Brain microvascular endothelial cell (primary cell): ENCODE measurements at regions not wholly inside any gene's neighbourhood (a gene's known extent, or its start where the extent isn't known, plus 50 kb on each side); places are given as distances from the start of the nearest gene placed in this dataset.

Experiments
- DNase-seq: peaks from one replicate; pipeline ENCODE4 v3.0.0-alpha.2; 2020
- H3K27ac ChIP-seq: fragments of 250-450 bp; sonication (Bioruptor Pico); 2 replicates; pipeline ENCODE4 v1.5.1; 2020; ENCODE audit warnings: mild to moderate bottlenecking, moderate library complexity
- H3K27me3 ChIP-seq: fragments of 250-450 bp; sonication (Bioruptor Pico); replicated peaks from 2 replicates; pipeline ENCODE4 v1.5.1; 2020; ENCODE audit warnings: mild to moderate bottlenecking
- H3K36me3 ChIP-seq: fragments of 250-450 bp; sonication (Bioruptor Pico); replicated peaks from 2 replicates; pipeline ENCODE4 v1.5.1; 2020; ENCODE audit warnings: mild to moderate bottlenecking
- H3K4me3 ChIP-seq: 2 replicates; pipeline ENCODE4 v1.5.1; 2011; ENCODE audit warnings: low read depth, mild to moderate bottlenecking, control low read depth, low read length, moderate library complexity
- in situ Hi-C: cut with HindIII; loops from 2 replicates; pipeline ENCODE4 v1.10.0; 2017; ENCODE audit warnings: low sequenced_read_pairs, low pct_ligation_motif_present
- TF ChIP-seq, protein P1 (sequence below): IDR thresholded peaks from 2 replicates; pipeline ENCODE4 v1.5.1; 2011; ENCODE audit warnings: low read depth, mild to moderate bottlenecking, moderate library complexity, low read length, control low read depth, inconsistent platforms; ENCODE audit errors: missing control alignments

DNA sequence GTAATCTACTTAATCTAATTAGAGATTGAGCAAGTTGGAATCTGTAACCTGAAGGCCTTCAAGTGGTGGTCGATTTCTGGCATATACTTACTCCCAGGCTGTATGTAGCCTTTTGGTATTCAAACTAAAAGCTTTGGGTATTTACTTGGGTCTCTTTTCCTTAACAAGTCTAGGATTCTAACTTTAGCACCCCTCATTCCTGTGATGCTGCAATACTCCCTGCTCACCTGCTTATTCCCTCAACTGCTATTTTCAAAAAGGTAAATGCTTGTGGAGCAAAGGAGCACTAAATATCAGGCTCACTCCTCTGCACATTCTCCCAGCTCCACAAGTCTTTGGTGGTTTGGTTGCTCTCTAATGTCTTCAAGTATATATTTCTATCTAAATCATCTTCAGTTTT is 68.0 kb upstream of the CYYR1 start:
- TF ChIP-seq, protein P1, sequence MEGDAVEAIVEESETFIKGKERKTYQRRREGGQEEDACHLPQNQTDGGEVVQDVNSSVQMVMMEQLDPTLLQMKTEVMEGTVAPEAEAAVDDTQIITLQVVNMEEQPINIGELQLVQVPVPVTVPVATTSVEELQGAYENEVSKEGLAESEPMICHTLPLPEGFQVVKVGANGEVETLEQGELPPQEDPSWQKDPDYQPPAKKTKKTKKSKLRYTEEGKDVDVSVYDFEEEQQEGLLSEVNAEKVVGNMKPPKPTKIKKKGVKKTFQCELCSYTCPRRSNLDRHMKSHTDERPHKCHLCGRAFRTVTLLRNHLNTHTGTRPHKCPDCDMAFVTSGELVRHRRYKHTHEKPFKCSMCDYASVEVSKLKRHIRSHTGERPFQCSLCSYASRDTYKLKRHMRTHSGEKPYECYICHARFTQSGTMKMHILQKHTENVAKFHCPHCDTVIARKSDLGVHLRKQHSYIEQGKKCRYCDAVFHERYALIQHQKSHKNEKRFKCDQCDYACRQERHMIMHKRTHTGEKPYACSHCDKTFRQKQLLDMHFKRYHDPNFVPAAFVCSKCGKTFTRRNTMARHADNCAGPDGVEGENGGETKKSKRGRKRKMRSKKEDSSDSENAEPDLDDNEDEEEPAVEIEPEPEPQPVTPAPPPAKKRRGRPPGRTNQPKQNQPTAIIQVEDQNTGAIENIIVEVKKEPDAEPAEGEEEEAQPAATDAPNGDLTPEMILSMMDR, result no peak
- no peak for DNase-seq
- in situ Hi-C loops, result no loop called here

DNA sequence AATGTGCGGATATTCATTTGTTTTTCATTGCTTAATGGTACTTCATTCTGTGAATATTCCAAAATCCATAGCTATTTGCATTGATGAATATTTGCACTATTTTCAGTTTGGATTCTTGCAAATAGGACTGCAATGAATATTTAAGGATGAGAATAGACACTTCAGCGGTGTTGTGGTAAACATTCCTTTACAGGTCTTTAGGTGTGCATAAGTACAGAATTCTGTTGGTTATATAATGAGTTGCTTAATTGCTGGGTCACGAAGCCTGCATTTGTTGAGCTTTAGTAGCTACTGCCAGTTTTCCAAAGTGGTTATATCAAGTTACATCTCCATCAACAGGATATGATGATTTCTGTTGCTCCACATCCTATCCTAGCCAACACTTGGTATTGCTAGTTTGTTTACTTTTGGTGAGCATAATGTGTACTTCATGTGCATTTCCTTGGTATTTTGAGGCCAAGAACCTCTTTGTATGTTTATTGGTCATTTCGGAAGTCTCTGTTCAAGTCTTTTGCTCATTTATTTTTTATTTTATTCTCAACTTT is 64.2 kb upstream of the CYYR1 start:
- H3K27ac ChIP-seq, result no peak overlapping the region
- DNase-seq, result no peak
- H3K36me3 ChIP-seq, result no peaks in the 10 kb centered on the region
- no peak overlapping the region for H3K4me3 ChIP-seq
- in situ Hi-C loops, result no loop called here
- H3K27me3 ChIP-seq, result no peaks in the 10 kb centered on the region
- TF ChIP-seq, protein P1, result no peak

More for the DNA sequence above, 68.0 kb upstream of the CYYR1 start:
- H3K36me3 ChIP-seq, result no peaks in the 10 kb centered on the region
- no peak overlapping the region for H3K27ac ChIP-seq
- H3K27me3 ChIP-seq, result no peaks in the 10 kb centered on the region
- H3K4me3 ChIP-seq, result no peak overlapping the region

DNA sequence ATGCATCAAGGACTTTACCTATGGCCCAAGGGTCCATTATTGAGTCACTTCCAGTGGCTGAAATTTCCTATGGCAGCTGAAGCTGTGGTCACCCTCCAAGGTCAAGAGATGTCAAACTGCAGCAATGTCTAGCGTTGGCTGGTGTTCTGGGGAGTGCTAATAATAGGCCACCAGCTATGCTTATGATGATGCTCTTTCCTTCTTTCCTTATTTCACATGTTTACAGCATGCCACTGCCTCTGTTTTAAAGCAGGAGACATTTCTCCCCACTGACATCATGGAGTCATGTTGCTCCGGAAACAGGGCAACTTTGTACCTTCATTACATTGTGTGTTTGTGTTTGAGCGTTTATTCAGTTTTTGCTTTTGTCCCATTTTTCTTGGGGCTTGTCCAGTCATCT is 62.6 kb upstream of the CYYR1 start:
- TF ChIP-seq, protein P1, result no peak
- DNase-seq, result no peak
- no peaks in the 10 kb centered on the region for H3K36me3 ChIP-seq
- in situ Hi-C loops, result no loop called here
- H3K27me3 ChIP-seq, result no peaks in the 10 kb centered on the region
- no peak overlapping the region for H3K27ac ChIP-seq
- no peak overlapping the region for H3K4me3 ChIP-seq

DNA sequence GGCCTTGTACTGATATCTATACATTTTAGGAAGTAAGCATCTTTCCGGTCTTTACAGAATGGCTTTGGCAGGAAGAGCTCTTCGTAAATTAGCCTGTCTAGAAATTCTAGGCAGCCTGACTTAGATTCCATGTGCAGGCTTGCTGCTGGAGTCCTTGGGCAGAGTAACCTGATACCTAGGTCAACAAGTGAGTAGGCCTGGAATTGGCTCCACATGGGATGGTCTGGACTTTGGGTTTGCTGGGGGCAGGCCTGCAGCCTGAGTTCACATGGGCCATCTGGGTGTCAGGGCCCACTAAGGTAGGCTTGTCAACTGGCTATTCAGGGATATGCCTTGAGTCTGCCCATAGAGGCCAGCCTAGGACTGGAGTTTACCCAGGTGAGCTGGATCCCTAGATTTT is 59.6 kb upstream of the CYYR1 start:
- TF ChIP-seq, protein P1, result no peak
- no peak overlapping the region for H3K27ac ChIP-seq
- in situ Hi-C loops, result no loop called here
- H3K27me3 ChIP-seq, result no peaks in the 10 kb centered on the region
- DNase-seq, result no peak
- H3K4me3 ChIP-seq, result no peak overlapping the region
- no peaks in the 10 kb centered on the region for H3K36me3 ChIP-seq

DNA sequence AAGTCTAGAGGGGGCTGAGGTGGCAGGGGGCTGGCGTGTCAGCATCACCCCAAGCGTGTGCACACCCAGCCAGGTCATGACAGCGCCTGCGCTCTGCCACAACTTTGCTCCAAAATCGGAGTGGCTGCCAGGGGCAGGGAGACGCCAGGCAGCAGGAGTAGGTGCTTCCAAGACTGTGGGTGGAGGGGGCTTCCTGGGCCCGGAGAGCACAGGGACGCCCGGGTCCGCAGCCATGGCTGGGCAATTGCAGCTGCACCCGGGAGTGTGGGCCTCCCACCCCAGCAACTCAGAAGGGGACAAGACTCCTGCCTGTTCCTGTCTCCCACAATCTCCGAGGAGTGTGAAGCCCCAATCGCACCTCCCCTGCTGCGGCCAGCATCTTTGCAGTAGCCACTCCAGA is 53.1 kb upstream of the CYYR1 start:
- in situ Hi-C loops, result no loop called here
- H3K27ac ChIP-seq, result no peak overlapping the region
- H3K4me3 ChIP-seq, result no peak overlapping the region
- no peak for DNase-seq
- TF ChIP-seq, protein P1, result no peak
- H3K36me3 ChIP-seq, result no peaks in the 10 kb centered on the region
- H3K27me3 ChIP-seq, result no peaks in the 10 kb centered on the region

DNA sequence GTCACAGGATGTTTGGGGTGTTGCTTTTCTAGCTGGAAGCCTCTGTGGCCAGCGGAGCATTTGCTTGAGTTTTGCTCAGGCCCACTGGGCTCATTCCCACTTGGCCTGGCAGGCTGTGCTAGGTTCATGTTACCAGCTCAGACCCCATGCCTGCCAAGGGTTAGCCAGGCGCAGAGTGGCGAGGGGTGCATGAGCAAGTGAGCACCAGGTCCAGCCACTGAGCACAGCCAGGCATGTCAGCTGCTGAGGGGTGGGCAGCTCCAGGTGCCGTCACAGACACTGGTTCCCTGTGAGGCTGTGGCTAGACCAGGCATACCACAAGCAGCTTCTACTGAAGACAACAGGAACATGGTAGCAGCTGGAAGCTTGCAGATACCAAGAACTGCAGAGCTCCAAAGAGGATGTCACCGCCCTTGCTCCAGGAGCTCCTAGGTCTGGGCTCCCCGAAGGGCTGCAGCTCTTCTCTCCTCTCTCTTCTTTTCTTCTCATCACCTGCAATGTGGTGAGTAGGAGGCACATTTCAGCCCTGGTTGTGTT is 52.0 kb upstream of the CYYR1 start:
- in situ Hi-C loops, result no loop called here
- DNase-seq, result no peak
- H3K36me3 ChIP-seq, result no peaks in the 10 kb centered on the region
- TF ChIP-seq, protein P1, result no peak
- H3K27me3 ChIP-seq, result no peaks in the 10 kb centered on the region
- H3K4me3 ChIP-seq, result no peak overlapping the region
- no peak overlapping the region for H3K27ac ChIP-seq
